ENCODE measurements at regions not wholly inside any gene's neighbourhood (a gene's known extent, or its start where the extent isn't known, plus 50 kb on each side); places are given as distances from the start of the nearest gene placed in this dataset.
"Not testable (repeated sequence)": the region's sequence is repeated elsewhere in the genome, so short reads cannot be mapped to it uniquely, and the experiment has no call there.

DNA sequence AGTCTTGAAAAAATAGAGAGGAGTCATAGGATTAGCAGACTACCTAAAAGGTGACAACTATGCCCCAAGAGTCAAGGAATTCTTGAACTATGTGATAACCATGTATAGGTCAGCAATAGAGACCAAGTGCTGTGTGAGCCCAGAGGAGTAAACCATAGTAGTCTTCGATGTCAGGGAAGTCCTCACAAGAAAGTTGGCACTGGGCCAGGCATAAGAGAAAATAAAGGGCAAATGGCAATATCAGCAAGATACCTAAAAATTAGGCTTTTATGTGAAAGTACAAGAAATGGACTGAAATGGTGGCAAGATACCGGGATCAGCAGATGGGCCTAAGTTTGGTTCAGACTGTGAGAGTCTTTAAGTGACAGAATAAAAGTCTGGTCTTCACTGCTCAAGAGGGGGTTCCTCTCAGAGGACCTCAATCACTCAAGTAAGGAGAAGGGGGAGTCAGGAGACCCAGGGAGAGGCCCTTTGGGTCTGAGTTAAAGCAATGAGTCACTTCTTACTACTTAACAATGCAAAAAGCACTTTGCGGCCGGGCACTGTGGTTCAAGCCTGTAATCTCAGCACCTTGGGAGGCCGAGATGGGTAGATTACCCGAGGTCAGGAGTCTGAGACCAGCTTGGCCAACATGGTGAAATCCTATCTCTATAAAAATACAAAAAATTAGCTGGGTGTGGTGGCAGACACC lies 95.0 kb downstream of the TEX35 start:
- FAIRE-seq (no peak), DNase-seq (ENCODE audit: insufficient read length, low spot score) (no peak)
- TF ChIP-seq, protein P1, sequence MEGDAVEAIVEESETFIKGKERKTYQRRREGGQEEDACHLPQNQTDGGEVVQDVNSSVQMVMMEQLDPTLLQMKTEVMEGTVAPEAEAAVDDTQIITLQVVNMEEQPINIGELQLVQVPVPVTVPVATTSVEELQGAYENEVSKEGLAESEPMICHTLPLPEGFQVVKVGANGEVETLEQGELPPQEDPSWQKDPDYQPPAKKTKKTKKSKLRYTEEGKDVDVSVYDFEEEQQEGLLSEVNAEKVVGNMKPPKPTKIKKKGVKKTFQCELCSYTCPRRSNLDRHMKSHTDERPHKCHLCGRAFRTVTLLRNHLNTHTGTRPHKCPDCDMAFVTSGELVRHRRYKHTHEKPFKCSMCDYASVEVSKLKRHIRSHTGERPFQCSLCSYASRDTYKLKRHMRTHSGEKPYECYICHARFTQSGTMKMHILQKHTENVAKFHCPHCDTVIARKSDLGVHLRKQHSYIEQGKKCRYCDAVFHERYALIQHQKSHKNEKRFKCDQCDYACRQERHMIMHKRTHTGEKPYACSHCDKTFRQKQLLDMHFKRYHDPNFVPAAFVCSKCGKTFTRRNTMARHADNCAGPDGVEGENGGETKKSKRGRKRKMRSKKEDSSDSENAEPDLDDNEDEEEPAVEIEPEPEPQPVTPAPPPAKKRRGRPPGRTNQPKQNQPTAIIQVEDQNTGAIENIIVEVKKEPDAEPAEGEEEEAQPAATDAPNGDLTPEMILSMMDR (IDR thresholded peaks at IDR 0.05; ENCODE audit: insufficient read depth, missing control alignments): no peak

DNA sequence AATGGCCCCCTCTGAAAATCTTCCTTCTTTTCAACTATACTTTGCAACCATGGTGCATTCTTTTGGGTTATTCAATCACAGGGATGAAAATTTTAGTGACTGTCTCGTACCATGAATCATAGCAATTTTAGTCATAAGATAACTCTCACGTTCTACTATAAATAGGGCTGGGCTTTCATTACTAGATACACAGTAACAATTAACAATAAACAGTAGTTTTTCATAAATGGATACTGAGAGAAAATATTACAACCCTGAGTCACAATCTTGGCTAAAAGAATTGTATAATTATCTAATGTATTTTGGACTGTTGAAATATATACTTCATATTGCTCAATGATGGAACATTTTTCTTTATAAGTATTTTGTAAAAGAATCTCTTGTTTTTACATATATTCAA lies 96.1 kb downstream of the TEX35 start:
- FAIRE-seq (no peak), DNase-seq (ENCODE audit: insufficient read length, low spot score) (no peak)
- TF ChIP-seq, protein P1 (IDR thresholded peaks at IDR 0.05; ENCODE audit: insufficient read depth, missing control alignments): no peak

DNA sequence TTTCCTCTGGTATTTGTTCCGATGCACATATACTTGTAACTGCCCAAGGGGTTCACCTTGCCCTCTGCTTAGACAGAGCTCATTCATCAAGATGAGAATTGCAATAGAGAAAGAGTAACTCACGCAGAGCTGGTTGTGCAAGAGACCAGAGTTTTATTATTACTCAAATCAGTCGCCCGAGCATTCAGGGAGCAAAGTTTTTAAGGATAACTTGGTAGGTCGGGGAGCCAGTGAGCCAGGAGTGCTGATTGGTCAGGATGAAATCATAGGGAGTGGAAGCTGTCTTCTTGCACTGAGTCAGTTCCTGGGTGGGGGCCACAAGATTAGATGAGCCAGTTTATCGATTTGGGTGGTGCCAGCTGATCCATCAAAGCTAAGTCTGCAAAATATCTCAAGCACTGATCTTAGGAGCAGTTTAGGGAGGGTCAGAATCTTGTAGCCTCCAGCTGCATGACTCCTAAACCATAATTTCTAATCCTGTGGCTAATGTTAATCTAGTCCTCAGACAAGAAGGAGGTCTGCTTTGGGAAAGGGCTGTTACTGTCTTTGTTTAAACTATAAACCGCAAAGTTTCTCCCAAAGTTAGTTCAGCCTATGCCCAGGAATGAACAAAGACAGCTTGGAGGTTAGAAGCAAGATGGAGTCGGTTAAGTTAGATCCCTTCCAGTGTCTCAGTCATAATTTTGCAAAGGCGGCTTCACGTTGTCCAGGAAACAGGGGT lies 97.9 kb downstream of the TEX35 start:
- not testable (repeated sequence) for FAIRE-seq; DNase-seq (ENCODE audit: insufficient read length, low spot score)

DNA sequence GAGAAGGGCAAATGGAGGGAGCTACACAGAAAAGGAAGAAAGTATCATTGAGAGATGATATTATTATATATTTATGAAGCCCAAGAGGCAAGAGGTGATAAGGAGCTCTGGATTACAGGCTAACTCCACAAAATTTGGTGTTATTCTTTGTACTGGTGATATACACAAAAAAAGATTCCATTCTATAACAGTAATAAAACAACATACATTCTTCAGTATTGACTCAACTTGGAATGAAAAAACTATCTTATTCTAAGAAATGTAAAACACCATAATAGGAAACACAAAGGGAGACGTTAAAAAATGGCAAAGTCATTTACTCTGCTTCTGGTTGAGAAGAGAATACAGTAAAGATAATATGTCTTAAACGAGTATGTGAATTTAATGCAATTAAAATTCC lies 99.4 kb downstream of the TEX35 start:
- DNase-seq (ENCODE audit: insufficient read length, low spot score) (no peak), FAIRE-seq (peak; percentile 69)
- TF ChIP-seq, protein P1 (IDR thresholded peaks at IDR 0.05; ENCODE audit: insufficient read depth, missing control alignments): no peak

DNA sequence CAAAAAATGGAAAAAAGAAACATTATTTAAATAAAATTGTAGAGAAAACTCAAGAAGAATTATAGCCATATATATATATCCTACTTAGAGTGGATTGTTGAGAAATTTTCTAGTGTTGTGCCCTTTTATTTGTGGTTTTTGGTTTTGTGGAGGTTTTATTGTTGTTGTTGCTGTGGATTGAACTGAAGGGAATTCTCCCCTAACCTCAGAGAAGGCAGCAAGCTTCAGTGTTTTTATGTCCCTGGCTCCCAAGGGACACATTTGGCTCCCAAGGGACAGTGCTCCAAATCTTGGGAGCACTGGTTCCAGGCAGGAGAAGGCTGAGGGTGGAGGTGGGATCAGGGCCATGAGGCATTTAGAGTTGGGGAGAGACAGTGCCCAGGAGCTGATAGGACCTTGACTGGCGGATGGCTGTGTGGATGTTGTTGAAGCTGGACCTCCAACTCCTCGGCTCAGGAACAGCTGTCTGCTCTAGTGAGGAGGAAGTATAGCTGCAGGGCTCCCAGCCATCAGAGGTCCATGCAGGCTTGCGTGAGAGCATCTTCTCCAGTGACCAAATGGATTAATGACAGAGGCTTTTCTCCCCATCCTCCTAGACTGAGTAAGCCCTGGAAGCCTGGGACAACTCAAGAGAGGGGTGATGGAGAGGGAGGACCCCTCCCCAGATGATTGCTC lies 100.5 kb downstream of the TEX35 start:
- DNase-seq (ENCODE audit: insufficient read length, low spot score): no peak
- TF ChIP-seq, protein P1 (IDR thresholded peaks at IDR 0.05; ENCODE audit: insufficient read depth, missing control alignments): no peak
- FAIRE-seq: no peak

DNA sequence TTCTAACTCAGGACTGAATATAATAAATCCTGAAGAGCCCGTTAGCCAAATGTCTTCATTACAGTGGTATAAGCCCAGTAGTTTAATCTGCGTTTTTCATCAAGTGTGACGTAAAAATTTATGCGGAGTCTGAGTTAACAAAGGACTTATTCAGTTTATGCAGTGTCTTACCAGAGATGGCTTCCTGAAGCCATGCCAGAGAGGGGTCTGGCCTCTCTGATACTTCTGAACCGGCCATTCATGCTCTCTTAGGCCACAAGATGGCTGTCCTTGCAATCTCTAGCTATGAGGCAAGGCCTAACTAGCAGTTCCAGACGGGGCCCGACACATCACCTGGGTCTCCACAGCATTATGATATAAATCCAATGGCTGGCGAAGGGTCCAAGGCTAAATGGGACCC lies 101.4 kb downstream of the TEX35 start:
- FAIRE-seq (peak; percentile 44), DNase-seq (ENCODE audit: insufficient read length, low spot score) (no peak)
- TF ChIP-seq, protein P1 (IDR thresholded peaks at IDR 0.05; ENCODE audit: insufficient read depth, missing control alignments): no peak

DNA sequence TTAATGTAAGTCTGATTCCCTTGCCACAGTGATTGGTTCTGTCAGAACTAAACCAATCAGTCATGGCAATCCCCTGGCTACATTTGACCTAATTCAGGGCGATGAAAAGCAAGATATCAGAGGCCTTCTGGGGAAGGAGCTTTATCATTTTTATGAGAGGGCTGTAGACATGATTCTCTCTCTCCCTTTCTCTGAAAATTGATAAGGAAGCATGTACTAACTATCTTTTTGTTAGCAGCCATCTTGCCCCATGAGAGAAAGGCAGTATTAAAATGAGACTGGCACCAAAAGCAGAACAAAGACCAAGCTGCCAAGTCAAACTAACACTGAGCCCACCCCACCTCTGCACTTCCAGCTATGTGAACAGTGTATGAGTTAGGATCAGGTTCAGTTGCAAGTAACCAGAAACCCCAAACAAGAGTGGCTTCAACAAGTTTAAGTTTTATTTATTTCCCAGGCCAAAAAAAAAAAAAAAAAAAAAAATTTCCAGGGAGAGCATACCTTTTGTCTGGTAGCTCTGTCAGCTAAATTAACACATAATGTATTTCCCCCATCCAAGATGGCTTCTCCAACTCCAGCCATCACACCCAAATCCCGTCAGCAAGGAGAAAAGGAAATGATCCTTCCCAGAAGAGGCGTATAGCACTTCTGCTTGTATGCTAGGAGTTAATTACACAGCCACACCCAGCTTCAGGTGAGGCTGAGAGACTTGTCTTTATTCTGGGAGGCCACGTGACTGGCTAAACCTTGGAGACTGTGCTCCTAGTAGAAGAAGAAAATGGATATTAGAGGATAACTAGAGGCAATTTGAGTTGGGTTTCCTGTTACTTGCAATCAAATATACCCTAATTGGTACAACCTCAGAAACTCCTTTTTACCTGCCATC lies 105.8 kb upstream of the RALGPS2 start:
- TF ChIP-seq, protein P1 (IDR thresholded peaks at IDR 0.05; ENCODE audit: insufficient read depth, missing control alignments): no peak
- no peak for FAIRE-seq
- DNase-seq (ENCODE audit: insufficient read length, low spot score): no peak
